HG03025 (cell line): ENCODE measurements at regions not wholly inside any gene's neighbourhood (a gene's known extent, or its start where the extent isn't known, plus 50 kb on each side); places are given as distances from the start of the nearest gene placed in this dataset.

ENCODE experiments used
- ATAC-seq: cut with Tn5 transposase; IDR thresholded peaks from one replicate; pipeline ENCODE4 v1.9.1; 2021; ENCODE audit warnings: mild to moderate bottlenecking, moderate library complexity; ENCODE audit not compliant: unreplicated experiment, low FRiP score

DNA sequence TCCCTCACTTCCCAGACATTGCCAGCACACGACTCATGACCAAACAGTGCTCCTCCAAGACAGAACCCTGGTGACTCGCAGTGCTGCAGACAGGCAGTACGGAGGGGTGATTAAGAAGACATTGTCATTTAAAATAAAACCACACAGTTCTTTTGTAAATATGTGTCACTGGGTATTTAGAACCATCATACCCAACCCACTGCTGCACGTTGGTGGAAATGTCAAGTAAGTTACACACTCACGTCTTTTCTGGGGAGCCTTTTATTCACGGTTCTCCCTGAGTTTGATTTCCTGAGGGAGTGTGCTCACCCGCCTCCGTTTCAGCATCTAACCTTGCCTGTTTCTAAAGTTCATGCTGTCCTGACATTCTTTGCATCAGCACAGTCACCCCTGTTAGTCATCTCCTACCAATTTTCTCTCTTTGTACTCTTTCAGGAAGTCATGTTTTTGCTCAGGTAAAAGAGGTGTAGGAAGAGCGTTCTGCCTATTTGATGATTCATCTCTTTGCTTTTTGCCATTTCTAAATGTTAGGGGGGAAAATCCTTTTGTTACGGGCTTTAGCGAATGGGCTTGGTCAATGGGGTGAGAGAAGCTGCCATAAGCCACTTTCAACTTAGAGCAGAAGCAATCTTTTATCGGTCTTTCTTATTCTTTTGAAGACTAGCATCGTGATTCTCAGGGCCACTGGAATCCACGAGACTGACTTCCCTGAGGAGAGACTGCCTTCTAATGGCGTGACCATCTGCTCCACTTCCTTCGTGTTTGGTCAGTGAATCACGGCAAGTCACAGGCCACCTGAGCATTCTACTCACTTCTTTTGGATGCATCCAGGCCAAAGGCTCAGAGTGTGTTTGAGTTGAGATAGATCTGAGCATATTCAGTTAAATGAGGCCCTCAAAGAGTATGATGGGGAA lies 512.8 kb upstream of the JARID2 start:
- ATAC-seq: no peak

DNA sequence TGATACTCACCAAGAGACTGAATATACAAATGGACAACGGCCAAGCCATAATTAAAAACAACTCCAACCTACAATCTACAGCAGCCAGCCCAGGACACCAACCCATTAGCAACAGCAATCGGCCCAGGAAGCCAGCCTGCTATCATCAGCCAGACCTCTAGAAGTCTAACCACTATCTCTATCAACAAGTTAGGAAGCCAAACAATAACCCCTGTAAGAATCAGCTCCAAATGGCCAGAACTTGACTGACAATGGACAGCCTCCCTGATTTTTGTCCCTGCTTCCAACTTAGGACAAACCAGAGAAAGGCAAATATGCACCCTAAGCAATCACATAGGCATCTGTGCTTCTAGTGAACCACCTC lies 511.8 kb upstream of the JARID2 start:
- no peak for ATAC-seq

DNA sequence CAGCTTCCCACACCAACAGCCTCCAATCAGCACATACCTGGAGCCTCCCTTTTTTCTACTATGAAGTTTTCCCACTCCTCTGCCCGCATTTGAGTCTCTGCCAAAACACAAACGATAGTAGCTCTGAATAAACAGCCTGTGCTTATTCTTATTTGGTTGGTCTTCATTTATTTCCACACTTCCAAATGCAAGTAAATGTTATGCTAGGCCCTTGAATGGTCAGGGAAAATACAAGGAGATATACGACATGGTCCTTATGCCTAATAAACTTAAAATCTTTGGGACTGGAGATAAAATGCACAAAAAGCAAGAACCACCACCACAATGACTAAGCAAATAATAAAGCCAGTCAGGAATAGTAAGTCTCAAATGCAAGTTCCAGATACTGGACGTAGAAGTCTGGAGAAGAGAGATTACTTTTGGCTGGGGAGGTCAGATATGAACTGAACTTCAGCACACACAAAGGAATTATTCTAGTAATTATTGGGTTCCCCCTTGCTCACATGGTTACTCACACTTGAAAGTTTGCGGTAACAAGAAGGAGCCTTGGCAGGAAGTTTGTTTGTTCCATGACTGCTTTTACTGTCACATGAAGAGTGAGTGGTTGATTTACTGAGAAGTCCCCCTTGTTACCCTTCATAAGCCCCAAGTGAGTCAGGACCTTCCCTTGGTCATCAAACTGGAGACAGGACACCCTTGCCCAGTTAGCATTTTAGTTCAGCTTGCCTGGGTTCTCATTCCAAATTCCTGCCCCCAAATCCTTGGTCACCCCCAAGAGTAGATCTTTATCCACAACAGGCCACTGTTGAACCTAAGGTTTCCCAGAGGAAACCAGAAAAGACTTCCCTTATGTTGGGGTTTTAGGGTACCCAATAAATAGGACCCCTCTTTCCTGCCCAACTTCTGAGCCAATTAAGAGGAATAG lies 511.2 kb upstream of the JARID2 start:
- no peak for ATAC-seq

DNA sequence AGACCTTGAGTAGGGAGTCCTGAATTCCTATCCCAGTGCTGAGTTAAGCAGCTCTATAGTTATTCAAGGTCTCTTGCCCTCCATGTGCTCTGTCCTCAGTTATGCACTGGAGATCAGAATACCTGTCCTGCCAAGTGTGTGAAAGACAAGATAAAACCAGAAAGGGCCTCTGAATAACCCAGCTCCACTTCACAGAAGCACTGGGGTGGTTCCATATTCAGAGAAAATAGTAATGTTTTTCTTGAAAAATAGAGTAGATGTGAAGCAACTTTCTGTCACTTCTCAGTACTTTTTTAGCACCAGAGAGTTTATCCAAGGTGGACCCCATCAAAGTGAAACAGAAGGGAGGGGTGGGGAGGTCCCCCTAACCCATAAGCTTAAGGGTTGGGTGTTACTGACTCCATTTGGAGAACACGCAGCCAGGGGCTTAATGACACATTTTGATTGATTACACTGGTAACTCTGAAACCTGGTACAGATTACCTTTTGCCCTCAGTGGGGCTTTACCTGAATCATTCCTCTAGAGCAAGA lies 509.8 kb upstream of the JARID2 start:
- ATAC-seq: no peak

DNA sequence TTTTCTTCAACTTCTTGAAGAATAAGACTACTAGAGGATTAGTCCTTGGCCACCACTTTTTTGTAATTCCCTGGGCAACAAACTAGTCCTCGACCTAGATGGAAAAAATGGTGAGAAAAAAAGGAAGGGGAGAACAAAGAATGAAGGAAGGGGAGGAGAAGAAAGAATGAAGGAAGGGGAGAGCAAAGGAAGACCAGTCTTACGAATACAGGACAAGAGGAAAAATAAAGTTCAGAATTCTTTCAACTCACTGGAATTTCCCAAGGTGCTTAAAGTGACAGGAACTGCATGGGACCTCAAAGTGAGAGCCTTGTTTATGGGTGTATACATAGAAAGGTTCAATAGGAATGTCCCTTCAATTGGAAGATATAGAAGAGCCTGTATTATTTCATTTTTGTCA lies 509.3 kb upstream of the JARID2 start:
- ATAC-seq: no peak

DNA sequence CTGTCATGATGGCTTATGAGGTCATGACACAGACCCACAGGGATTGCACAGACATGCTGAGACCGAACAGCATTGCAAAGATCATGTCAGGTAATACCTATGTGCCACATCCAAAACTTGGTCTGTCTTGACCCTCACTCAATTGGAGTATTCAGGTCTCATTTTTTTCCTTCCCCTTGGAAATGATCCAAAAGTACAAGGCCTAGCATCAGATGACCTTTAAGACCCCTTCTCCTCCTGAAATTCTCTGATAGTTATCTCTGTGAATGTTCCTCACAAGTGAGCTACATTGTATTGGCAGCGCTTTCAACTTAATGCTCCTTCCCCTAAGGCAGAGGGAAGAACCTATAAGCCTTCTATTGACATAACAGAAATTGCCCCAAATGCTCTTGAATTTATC lies 507.4 kb upstream of the JARID2 start:
- no peak for ATAC-seq

- ATAC-seq: no peak
Measured at GRCh38 chr6:14738933-14739332, 506.9 kb upstream of the JARID2 start.

GRCh38 chr6:14739827-14740226 lies 506.0 kb upstream of the JARID2 start:
- no peak for ATAC-seq

- ATAC-seq: no peak
Measured at GRCh38 chr6:14742171-14742570, 503.7 kb upstream of the JARID2 start.

DNA sequence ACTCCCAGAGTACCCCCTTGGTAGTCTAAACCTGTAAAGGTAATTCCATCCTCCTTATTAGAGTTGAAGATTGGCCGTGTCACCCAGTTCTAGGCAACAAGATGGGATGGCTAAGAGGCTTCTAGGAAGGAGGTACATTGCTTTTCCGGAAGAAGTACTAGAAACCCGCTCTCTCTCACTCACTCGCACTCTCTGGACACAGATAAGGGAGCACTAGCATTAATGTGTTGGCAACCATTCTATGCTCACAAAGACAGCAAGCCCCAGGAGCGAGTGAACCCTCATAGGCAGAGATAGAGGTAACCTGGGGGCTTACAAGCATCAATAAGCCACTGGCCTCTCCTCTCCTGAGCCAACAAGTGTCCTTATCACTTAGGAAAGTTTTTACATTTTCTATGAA lies 503.2 kb upstream of the JARID2 start:
- ATAC-seq: no peak

GRCh38 chr6:14743144-14743473 lies 502.8 kb upstream of the JARID2 start:
- no peak for ATAC-seq

GRCh38 chr6:14743474-14744211 lies 502.2 kb upstream of the JARID2 start:
- ATAC-seq: no peak

- no peak for ATAC-seq
Measured at GRCh38 chr6:14744212-14744556, 501.7 kb upstream of the JARID2 start.

GRCh38 chr6:14746139-14746837 lies 499.6 kb upstream of the JARID2 start:
- ATAC-seq: no peak

DNA sequence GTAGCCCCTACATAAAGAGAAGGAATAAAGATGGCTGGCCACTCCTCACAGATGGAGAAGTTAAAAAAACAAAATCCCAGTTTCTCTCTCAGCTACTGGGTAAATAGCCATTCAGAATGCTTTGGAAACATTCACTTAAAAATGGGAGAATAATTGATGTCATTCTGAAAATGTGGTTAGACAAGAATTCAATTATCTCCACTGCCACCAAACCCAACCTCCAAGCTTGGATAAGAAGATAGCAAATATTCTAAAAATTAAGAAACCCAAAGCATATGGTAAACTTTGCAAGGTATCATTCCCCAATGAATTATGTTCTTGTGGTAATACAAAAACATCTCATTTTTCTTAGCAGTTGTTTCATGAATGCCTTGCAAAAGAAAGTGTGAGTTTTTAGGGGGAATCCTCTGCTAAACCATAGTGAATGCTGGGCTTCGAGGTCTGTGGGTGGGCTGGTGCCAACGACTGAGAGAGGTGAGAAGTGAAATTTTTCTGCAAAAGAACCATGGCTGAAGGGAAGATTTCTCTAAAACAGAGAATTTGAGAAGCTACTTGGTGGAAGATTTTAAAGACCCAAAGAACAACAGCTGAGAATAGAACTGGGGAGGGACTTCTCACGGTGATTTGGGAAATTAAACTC lies 497.9 kb upstream of the JARID2 start:
- ATAC-seq: no peak

GRCh38 chr6:14748679-14749078 lies 497.2 kb upstream of the JARID2 start:
- ATAC-seq: no peak

GRCh38 chr6:14750059-14750661 lies 495.7 kb upstream of the JARID2 start:
- ATAC-seq: no peak

DNA sequence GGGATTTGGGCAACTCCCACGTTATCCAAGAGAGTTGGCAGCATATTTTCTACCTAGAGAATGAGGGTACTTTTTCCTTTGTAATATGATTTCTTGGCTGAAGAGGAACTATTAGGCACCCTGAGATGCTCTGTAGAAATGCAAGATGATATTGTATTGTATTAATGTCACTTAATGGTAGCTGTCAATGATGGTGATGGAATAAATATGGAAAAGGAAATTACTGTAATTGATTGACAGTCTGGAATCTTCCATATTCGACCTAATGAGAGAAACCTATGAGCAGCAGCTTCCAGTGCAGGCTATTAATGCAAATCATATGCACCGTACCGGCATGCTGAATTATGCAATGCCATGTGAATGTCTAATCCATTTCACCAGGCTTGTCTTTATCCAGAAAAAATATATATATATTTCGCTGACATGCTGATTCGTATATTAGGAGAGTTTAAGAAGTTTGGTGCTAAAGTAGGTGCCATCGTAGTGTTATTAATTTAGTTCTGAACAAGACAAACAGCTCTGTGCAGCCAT lies 494.2 kb upstream of the JARID2 start:
- no peak for ATAC-seq
